ENCODE measurements at regions not wholly inside any gene's neighbourhood (a gene's known extent, or its start where the extent isn't known, plus 50 kb on each side); places are given as distances from the start of the nearest gene placed in this dataset.

DNA sequence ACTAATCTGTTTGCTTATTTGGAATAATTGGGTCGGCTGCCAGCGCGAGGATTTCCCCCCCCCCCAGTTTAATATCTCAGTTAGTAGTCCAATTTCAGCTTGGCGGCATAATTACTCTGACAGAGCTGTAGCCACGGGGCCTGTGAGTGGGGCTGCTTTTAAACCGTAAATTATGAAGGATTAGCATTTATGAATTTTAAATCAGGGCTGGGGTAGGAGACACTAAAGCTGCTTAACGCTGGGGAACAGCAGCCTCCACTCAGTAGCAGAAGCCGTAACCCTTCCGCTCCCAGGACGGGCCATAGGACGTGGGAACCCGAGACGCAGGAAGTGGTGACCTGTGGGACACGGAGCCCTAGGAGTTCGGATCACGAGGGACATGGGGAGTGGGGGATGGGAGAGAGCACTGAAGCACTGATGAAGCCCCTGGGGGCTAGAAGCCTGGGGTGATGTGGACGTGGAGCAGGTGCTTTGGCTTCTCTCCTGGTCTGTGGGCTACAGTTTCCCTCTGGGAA, 66.2 kb upstream of the LMO1 start (continued):
- TF ChIP-seq USF2 (IDR thresholded peaks at IDR 0.05; ENCODE audit: borderline replicate concordance, low read depth, low read length), result no peak
- no peak for TF ChIP-seq ASH2L (IDR thresholded peaks at IDR 0.05; ENCODE audit: borderline replicate concordance, low read depth)
- TF ChIP-seq BACH1 (IDR thresholded peaks at IDR 0.05; ENCODE audit: borderline replicate concordance), result no peak
- no peak for TF ChIP-seq ATF2 (IDR thresholded peaks at IDR 0.05; ENCODE audit: low read length)
- TF ChIP-seq, protein P1, sequence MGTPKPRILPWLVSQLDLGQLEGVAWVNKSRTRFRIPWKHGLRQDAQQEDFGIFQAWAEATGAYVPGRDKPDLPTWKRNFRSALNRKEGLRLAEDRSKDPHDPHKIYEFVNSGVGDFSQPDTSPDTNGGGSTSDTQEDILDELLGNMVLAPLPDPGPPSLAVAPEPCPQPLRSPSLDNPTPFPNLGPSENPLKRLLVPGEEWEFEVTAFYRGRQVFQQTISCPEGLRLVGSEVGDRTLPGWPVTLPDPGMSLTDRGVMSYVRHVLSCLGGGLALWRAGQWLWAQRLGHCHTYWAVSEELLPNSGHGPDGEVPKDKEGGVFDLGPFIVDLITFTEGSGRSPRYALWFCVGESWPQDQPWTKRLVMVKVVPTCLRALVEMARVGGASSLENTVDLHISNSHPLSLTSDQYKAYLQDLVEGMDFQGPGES (IDR thresholded peaks at IDR 0.05), result no peak
- TF ChIP-seq TARDBP (IDR thresholded peaks at IDR 0.05; ENCODE audit: borderline replicate concordance), result no peak
- no peak for TF ChIP-seq BCL11A (IDR thresholded peaks at IDR 0.05; ENCODE audit: low read depth, low read length)

DNA sequence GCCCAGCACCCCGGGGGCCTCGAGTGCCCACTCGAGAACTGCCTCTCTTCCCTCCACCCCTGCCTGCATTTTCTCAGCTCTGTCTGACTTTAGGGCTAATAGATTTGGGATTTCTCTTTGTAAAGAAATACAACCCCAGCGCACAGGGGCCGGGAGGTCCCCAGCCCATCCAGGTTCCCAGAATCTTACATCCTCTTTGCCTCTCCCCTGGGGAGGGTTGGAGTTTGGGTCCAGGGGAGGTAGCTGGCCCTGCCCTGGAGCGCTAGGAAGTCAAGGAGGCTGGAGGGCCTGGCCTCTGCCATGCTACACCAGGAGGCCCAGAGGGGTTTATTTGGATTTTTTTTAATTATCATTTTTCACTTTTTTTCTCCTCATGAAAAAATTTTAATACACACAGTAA, 65.7 kb upstream of the LMO1 start:
- CTCF ChIA-PET, result interaction anchor here (1.8 to 3.8 kb wide), 3 partner anchors 13 to 236 kb away, joined by 5 to 53 read pairs (median 9); no protein-coding TSS in a partner anchor

More for the DNA sequence above, 65.7 kb upstream of the LMO1 start:
- RAD21 ChIA-PET (ENCODE audit: unreplicated experiment), result no interaction called here
- Histone ChIP-seq H3K27me3 (replicated peaks in 1 of 2; ENCODE audit: control insufficient read depth in 2 of 2, insufficient read depth in 2 of 2, low read length in 1 of 2) (no peaks in the 10 kb centered on the region), H3K4me3 (no peak overlapping the region), H3K4me2 (ENCODE audit: control insufficient read depth, insufficient read depth) (peak overlapping the region; percentile 67), H2AFZ (ENCODE audit: control insufficient read depth, low read depth, low read length) (peak overlapping the region; percentile 83), H3K79me2 (ENCODE audit: control insufficient read depth, insufficient read depth, low read length) (no peaks in the 10 kb centered on the region), H3K9me3 (replicated peaks; ENCODE audit: control insufficient read depth, insufficient read depth, low read length) (no peaks in the 10 kb centered on the region), H3K9ac (ENCODE audit: control insufficient read depth, insufficient read depth, low read length) (peak overlapping the region; percentile 24; the same call in 1 of the 2 replicates), H4K20me1 (ENCODE audit: control insufficient read depth, insufficient read depth) (no peaks in the 10 kb centered on the region), H3K4me1 (ENCODE audit: control insufficient read depth, insufficient read depth, low read length) (peaks cover 28% of the 10 kb centered on the region), H3K36me3 (ENCODE audit: control insufficient read depth in 2 of 2, insufficient read depth in 2 of 2, low read length in 1 of 2) (no peaks in the 10 kb centered on the region), H3K27ac (ENCODE audit: control insufficient read depth, insufficient read depth) (no peak overlapping the region)
- intact Hi-C loops (cut with micrococcal nuclease; ENCODE audit: unreplicated experiment) (loop anchor here (2.0 kb wide), 1 partner anchor 237 kb away; no protein-coding TSS in a partner anchor), in situ Hi-C loops (cut with MboI) (no loop called here)
- 75% methylated on average over 6 of the region's 6 CpGs for WGBS (ENCODE audit: insufficient coverage, insufficient replicate concordance, low lambda C conversion rate, missing lambda C conversion rate)
- ATAC-seq (no peak), DNase-seq (ENCODE audit: low read depth, low spot score) (no peak), FAIRE-seq (no peak)
- no TSS peak for BruUV-seq (replicated peaks)
- SMC1A ChIA-PET (ENCODE audit: uncharacterized antibody, unreplicated experiment), result interaction anchor here (1.4 kb wide), 1 partner anchor 238 kb away, joined by 3 read pairs; no protein-coding TSS in a partner anchor
- TF ChIP-seq POLR2AphosphoS5 (IDR thresholded peaks at IDR 0.05; ENCODE audit: low read length), result no peak
- TF ChIP-seq MEF2A (IDR thresholded peaks at IDR 0.05; ENCODE audit: insufficient read depth, low read depth, low read length), result no peak
- no peak for TF ChIP-seq SMC3 (IDR thresholded peaks at IDR 0.05; ENCODE audit: borderline replicate concordance, low read length)
- TF ChIP-seq STAT1 (conservative IDR thresholded peaks at IDR 0.05), result no peak
- TF ChIP-seq CEBPB (IDR thresholded peaks at IDR 0.05; ENCODE audit: borderline replicate concordance in 1 of 2, low read depth in 2 of 2, low read length in 2 of 2), result no peak
- no peak for TF ChIP-seq MYB (IDR thresholded peaks at IDR 0.05; ENCODE audit: borderline replicate concordance, low read depth, low read length)
- no peak for TF ChIP-seq NFYB (IDR thresholded peaks at IDR 0.05; ENCODE audit: insufficient read depth, low read depth, low read length)
- TF ChIP-seq CBX3 (IDR thresholded peaks at IDR 0.05; ENCODE audit: borderline replicate concordance, low read depth), result no peak
- TF ChIP-seq EGR1 (IDR thresholded peaks at IDR 0.05; ENCODE audit: borderline replicate concordance in 1 of 2, low read depth in 2 of 2, low read length in 2 of 2), result no peak
- TF ChIP-seq TBL1XR1 (IDR thresholded peaks at IDR 0.05; ENCODE audit: low read depth, low read length), result no peak
- no peak for TF ChIP-seq FOXM1 (IDR thresholded peaks at IDR 0.05; ENCODE audit: low read depth, low read length)
- no peak for TF ChIP-seq POU2F2 (IDR thresholded peaks at IDR 0.05; ENCODE audit: borderline replicate concordance, low read depth, low read length)
- POLR2A ChIA-PET, result no interaction called here
